Upper lobe of right lung (tissue), 1 donor: ENCODE measurements at regions not wholly inside any gene's neighbourhood (a gene's known extent, or its start where the extent isn't known, plus 50 kb on each side); places are given as distances from the start of the nearest gene placed in this dataset.

Source experiments
- ATAC-seq: fragments of 200-7000 bp; cut with Tn5 transposase; one replicate; pipeline ENCODE4 v1.9.1; 2020; ENCODE audit warnings: mild to moderate bottlenecking, moderate library complexity
- DNase-seq: peaks from one replicate; pipeline ENCODE4 v3.0.0-alpha.2; 2020
- H3K27ac ChIP-seq: fragments of 200-600 bp; one replicate; pipeline ENCODE4 v1.8.0; 2022
- H3K27me3 ChIP-seq: fragments of 200-600 bp; one replicate; pipeline ENCODE4 v1.8.0; 2022; ENCODE audit warnings: mild to moderate bottlenecking
- H3K36me3 ChIP-seq: fragments of 200-600 bp; one replicate; pipeline ENCODE4 v1.8.0; 2022
- H3K4me1 ChIP-seq: fragments of 200-600 bp; one replicate; pipeline ENCODE4 v1.8.0; 2022
- H3K4me3 ChIP-seq: fragments of 200-600 bp; one replicate; pipeline ENCODE4 v1.8.0; 2022; ENCODE audit warnings: mild to moderate bottlenecking
- H3K9me3 ChIP-seq: fragments of 200-600 bp; one replicate; pipeline ENCODE4 v1.8.0; 2022
- CTCF ChIP-seq: fragments of 200-600 bp; IDR thresholded peaks from one replicate; pipeline ENCODE4 v1.8.0; 2022; ENCODE audit warnings: antibody characterized with exemption
- intact Hi-C: fragments of 100-400 bp; cut with DNase I; formaldehyde crosslinking; loops from one replicate; pipeline ENCODE4 v1.11.0; 2022
- donor health status: DM: no; HTN: yes; CAD: no; lungs with severe emphysema.

DNA sequence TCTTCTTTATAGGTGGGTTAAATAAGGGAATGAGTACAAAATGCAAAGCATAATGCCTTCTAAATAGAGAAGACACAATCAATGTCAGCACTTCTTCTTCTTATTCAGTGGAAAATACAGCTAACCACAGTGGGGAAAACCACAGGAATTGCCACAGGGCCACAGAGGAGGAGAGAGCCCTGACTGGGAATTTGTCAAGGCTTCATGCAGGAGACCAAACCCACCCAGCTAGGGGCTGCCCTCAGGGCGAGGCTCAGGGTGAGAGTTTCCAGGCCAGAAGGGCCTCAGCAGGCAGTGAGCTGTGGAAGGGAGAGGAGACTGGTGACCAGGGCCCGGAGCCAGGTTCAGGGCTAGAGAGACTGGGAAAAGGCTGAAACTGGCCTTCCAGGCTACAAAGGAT lies 279.1 kb downstream of the MSX2 start:
- H3K4me3 ChIP-seq = no peak overlapping the region
- H3K36me3 ChIP-seq = no peaks in the 10 kb centered on the region
- H3K4me1 ChIP-seq = no peaks in the 10 kb centered on the region
- H3K27me3 ChIP-seq = no peaks in the 10 kb centered on the region
- no peak for DNase-seq
- no peak overlapping the region for H3K27ac ChIP-seq
- no peak for TF ChIP-seq CTCF
- intact Hi-C loops = no loop called here
- no peaks in the 10 kb centered on the region for H3K9me3 ChIP-seq
- no peak for ATAC-seq

- ATAC-seq = no peak
- no peak for DNase-seq
- H3K9me3 ChIP-seq = no peaks in the 10 kb centered on the region
- intact Hi-C loops = no loop called here
- TF ChIP-seq CTCF = no peak
- H3K27me3 ChIP-seq = no peaks in the 10 kb centered on the region
- no peaks in the 10 kb centered on the region for H3K4me1 ChIP-seq
- no peak overlapping the region for H3K27ac ChIP-seq
- H3K4me3 ChIP-seq = no peak overlapping the region
- H3K36me3 ChIP-seq = no peaks in the 10 kb centered on the region
These were observed 277.7 kb downstream of the MSX2 start for GRCh38 chr5:175001876-175002645.

DNA sequence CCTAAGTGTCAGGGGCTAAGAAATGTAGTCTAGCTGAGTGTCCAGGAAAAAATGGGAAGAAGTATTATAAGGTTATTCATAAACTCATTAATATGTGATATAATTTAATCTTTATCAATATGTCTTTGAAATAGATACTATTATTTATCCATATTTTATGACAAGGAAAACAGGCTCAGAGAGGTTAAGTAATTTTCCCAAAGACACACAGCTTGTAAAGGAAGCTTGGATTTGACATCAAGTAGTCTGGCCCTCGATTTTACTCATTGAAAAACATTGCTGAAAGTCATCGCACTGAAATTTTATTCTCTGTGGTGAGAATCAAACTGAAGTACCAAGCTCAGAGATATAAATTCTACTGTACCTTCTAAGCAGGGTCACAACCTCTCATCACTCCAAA lies 276.9 kb downstream of the MSX2 start:
- TF ChIP-seq CTCF = no peak
- Histone ChIP-seq H3K36me3 (no peaks in the 10 kb centered on the region), H3K4me1 (no peaks in the 10 kb centered on the region), H3K4me3 (no peak overlapping the region), H3K27me3 (no peaks in the 10 kb centered on the region), H3K27ac (no peak overlapping the region), H3K9me3 (no peaks in the 10 kb centered on the region)
- ATAC-seq (no peak), DNase-seq (no peak)
- intact Hi-C loops = no loop called here

- no peaks in the 10 kb centered on the region for H3K27me3 ChIP-seq
- TF ChIP-seq CTCF = no peak
- H3K4me3 ChIP-seq = no peak overlapping the region
- no peaks in the 10 kb centered on the region for H3K9me3 ChIP-seq
- H3K27ac ChIP-seq = no peak overlapping the region
- no peaks in the 10 kb centered on the region for H3K36me3 ChIP-seq
- ATAC-seq (no peak), DNase-seq (no peak)
- intact Hi-C loops = no loop called here
- H3K4me1 ChIP-seq = no peaks in the 10 kb centered on the region
These were observed 275.2 kb downstream of the MSX2 start for GRCh38 chr5:174999581-174999980.

DNA sequence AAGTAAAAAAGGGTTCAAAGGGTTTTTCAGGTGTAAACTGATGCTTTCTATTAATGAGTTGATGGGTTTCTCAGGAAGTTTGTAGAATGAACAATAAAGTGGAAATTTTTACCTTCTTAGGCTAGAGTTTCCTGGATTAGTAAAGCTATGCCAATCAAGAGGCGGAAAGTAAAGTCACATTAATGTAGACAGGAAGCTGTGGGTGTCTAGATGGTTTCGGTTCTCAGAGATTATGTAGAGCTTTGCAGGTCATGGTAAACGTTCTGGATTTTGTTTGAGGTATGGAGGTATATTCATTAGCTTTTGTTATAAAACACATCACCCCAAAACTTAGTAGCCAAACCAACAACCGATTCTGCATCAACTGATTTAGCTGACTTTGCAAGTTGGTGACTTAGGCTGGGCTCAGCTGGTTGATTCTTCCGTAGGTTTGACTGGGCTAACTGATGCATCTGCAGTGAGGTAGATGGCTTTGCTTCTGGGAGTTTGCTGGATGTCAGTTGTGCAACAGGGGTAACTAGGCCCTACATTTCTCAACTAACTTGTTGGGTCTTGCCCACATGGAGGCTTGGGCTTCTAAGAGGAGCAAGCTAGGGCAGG lies 273.8 kb downstream of the MSX2 start:
- TF ChIP-seq CTCF = no peak
- H3K27ac ChIP-seq = no peak overlapping the region
- no peak for ATAC-seq

More for the DNA sequence above, 273.8 kb downstream of the MSX2 start:
- no peak overlapping the region for H3K4me3 ChIP-seq
- H3K36me3 ChIP-seq = no peaks in the 10 kb centered on the region
- no peaks in the 10 kb centered on the region for H3K9me3 ChIP-seq
- no peak for DNase-seq
- H3K4me1 ChIP-seq = no peaks in the 10 kb centered on the region
- H3K27me3 ChIP-seq = no peaks in the 10 kb centered on the region
- intact Hi-C loops = no loop called here
